Left cardiac atrium (tissue), 4 donors: ENCODE measurements at regions not wholly inside any gene's neighbourhood (a gene's known extent, or its start where the extent isn't known, plus 50 kb on each side); places are given as distances from the start of the nearest gene placed in this dataset.
A peak's percentile ranks its signal among the peaks of the same experiment; 100 is the strongest.
"Not testable (repeated sequence)": the region's sequence is repeated elsewhere in the genome, so short reads cannot be mapped to it uniquely, and the experiment has no call there.

ENCODE experiments used
- ATAC-seq, 2 donors: fragments of 200-7000 bp; cut with Tn5 transposase; one replicate each; pipeline ENCODE4 v1.9.1; 2020; ENCODE audit warnings: mild to moderate bottlenecking in 2 of 2, moderate library complexity in 2 of 2
- DNase-seq: peaks from one replicate; pipeline ENCODE4 v3.0.0-alpha.2; 2020
- intact Hi-C, 2 donors: fragments of 100-400 bp; cut with DNase I; formaldehyde crosslinking; loops; one replicate each; pipeline versions ENCODE4 v1.14.1 to v1.15.1; 2022 to 2023
- donor health status: DM: no; HTN: yes; CAD: no.
- donor health status: DM: no; HTN: yes; CAD: no; lungs with severe emphysema.
- donor health status: DM: yes; HTN: yes; CAD: no.
- donor health status: Dilated cardiomyopathy.

DNA sequence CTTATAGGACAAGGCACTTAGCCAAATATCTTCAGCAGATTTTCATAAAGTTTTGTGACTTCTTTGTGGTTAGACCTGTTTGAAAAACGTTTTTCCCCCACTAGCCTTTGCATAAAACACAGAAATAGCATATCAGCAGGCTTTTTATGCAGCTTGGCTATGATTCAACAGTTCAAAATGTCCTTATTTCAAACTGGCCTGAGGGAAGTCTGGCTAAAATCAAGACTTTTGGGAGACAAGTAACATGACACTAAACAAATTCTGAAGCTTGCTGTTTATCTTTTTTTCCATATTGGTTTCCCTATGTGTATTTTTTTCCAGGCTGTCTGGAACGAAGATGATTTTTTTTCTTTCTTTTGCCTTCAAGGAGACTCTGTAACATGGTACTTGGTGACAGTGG, 95.1 kb upstream of the L3MBTL4 start:
- ATAC-seq (no peak), DNase-seq (no peak)
- intact Hi-C loops: no loop called here

DNA sequence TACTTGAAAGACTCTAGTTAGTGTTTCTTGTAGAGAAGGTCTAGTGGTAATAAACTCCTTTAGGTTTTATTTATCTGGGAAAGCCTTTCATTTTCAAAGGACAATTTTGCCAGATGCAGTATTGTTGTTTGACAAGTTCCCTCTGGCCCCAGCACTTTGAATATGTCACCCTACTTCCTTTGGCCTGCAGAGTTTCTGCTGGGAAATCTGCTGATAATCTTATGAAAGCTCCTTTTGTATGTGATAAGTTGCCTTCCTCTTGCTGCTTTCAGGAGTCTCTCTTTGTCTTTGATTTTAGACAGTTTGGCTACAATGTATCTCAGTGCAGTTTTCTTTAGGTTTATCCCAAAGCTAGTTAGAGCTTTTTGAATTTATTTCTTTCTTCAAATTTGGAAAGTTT, 106.2 kb upstream of the L3MBTL4 start:
- no peak for ATAC-seq
- DNase-seq: no peak
- intact Hi-C loops: no loop called here

DNA sequence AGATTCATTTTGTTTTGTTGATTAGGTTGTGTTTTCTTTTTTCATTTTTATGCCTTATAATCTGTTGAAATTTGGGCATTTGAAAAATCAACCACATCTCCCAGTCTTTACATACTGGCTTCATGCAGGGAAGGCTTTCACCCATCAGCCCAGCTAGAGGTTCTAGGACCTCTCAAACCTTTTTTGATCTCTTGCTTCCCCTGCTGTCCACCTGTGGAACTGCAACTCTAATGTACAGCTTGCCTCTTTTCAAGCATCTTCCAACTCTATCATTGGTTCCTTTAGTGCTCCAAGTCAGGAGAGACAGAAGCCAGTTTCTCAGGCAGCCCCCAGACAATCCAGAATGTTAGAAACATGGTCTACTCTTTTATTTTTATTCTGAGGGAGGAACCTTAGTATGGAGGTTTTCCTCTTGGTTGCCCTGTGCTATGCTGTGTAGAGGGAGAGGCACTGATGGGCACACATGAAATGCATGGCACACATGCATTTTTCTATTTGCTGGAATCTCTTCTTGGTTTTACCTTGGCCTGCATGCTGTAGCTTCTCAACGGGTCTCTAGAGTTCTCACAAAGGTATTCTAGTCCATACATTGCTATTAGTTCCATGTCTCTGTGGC, 107.2 kb upstream of the L3MBTL4 start:
- DNase-seq (no peak), ATAC-seq (no peak)
- intact Hi-C loops: no loop called here

DNA sequence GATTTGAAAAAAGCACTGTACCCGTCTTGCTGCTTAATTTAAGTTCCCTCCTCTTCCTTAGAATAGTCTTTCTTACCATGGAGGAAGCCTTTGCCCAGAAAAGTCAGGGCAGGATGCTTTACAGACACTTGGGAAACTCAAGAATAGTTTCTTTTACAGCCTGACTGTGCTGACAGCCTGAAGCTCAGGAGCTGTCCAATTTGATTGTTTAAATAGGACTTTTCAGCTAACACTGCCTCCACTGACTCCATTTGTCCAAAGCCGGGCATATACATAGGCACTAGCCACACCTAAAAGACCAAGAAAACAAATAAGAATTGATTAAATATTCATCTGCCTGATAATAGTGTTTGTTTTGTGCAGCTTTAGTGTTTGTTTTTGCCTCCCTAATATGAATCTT, 110.9 kb upstream of the L3MBTL4 start:
- no peak for ATAC-seq
- DNase-seq: no peak
- intact Hi-C loops: no loop called here

GRCh38 chr18:6537475-6537874, 122.8 kb upstream of the L3MBTL4 start:
- DNase-seq (no peak), ATAC-seq (no peak)
- intact Hi-C loops: no loop called here

DNA sequence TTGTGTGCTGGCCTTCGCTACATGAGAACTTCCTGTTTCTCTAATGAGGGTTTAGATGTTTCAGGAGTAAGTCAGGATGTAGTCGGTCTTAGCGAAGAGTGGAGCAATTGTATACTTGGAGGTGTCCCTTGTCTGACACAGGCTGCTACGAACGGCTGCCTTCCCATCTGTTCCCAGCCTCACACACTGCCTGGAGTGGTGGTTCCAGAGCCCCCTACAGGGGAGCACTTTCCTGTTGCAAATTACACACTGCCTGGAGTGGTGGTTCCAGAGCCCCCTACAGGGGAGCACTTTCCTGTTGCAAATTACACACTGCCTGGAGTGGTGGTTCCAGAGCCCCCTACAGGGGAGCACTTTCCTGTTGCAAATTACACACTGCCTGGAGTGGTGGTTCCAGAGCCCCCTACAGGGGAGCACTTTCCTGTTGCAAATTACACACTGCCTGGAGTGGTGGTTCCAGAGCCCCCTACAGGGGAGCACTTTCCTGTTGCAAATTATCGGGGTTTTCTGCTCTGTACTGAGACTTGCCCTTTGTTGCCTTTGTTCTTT, 126.5 kb upstream of the L3MBTL4 start:
- DNase-seq, ATAC-seq, intact Hi-C loops: not testable (repeated sequence)

- intact Hi-C loops: loop anchor here (2.0 kb wide), 1 partner anchor 345 kb away; no protein-coding TSS in a partner anchor
- no peak for ATAC-seq
- DNase-seq: no peak
Observed at GRCh38 chr18:6542296-6542695, 127.6 kb upstream of the L3MBTL4 start.

- DNase-seq: no peak
- ATAC-seq: no peak
- intact Hi-C loops: loop anchor here (2.0 kb wide), 1 partner anchor 343 kb away; no protein-coding TSS in a partner anchor
Observed at GRCh38 chr18:6543330-6543908, 128.7 kb upstream of the L3MBTL4 start.

DNA sequence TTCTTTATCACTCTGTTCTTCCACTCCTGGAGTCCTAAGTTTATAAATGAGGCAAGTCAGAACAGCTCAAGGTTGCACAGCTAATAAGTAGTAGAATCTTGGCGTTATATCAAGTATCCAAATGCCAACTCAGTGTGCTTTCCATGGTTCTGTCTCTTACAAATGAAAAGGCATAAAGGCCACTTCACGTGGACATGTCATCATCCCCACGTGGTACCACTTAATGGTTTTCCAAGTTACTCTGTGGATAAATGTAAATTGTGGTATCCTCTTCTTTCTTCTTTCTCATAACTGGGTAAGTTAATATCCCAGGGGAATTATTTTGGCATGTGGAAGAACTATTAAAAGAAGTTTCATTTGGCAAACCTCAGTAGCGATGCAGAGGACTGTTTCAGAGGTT, 131.5 kb upstream of the L3MBTL4 start:
- ATAC-seq (peak in 1 of 2 donors; percentile 44), DNase-seq (no peak)
- intact Hi-C loops: no loop called here

GRCh38 chr18:6547476-6547875, 132.8 kb upstream of the L3MBTL4 start:
- no peak for ATAC-seq
- intact Hi-C loops: no loop called here
- DNase-seq: no peak

- DNase-seq (no peak), ATAC-seq (no peak)
- intact Hi-C loops: no loop called here
Observed at GRCh38 chr18:6553234-6553900, 138.7 kb upstream of the L3MBTL4 start.

- ATAC-seq (no peak), DNase-seq (no peak)
- intact Hi-C loops: no loop called here
Observed at GRCh38 chr18:6557057-6557769, 142.5 kb upstream of the L3MBTL4 start.

DNA sequence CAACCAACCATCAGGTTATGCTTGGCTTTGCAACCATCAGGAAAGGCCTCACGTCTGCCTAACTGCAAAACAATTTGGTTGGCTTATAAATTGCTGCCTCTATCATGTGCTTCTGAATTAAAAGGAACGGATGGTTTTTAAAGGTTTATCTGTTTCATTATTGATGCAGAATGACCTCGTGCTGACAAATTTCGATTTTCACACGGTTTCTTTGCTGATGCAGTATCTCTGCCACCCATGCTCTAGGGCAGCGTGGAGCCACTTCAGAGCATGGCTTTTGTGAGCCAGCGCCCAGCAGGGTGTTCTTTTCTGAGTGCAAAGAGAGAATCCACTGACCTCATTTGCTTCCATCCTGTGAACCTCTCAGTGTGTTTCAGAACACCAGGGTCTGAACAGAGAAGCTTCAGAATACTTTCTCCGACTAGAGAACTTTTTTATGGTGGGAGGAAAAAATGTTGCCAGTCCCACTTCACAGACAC, 143.1 kb upstream of the L3MBTL4 start:
- no peak for DNase-seq
- ATAC-seq: no peak
- intact Hi-C loops: no loop called here

DNA sequence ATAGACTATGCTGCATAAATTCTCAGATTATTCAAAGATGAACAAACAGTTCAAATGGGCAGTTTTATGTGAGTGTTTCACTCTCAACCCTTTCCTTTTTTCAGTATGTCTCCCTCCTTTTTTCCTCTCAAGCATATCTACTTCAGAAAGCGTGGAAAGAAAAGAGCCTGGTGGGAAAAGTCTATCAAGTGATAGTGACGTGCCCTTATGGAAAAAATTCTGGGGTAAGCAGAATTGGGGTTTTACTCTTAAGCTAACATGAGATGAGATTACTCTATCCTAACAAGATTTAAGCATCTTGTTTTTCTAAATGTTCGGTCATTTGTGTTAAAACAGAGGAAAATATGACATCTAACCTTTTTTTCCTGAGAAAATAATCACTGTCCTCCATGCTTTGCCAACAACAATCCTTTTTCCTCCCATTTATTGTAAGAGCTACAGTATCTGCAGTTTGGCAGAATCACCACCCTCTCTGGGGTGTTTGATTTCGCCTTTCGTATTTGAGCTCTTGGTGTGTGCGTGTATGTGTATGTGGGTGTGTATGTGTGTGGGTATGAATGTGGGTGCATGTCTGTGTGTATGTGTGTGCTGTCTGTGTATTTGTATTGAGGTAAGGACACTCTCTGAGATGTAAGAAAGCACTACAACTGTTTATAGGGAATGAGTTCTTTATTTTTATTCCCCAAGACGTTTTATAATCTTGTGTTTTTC, 143.9 kb upstream of the L3MBTL4 start:
- intact Hi-C loops: no loop called here
- ATAC-seq: no peak
- no peak for DNase-seq

DNA sequence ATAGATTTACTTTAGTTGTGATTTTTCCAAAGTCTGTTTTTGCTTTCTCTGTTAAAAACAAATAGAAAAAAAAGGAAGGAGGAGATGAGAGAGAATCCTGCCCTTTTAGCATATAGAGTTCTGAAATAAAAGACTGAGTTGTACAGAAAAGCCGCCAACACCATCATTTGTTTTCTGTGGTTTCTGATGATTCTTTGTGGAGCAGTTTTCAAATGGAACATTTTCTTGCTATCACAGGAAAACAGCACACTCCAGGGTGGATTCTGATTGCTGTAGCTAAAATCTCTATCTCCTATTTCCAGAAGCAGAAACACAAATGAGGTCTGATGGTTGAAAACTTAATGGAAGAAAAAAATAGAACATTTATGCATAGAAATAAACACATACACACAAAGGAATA, 144.6 kb upstream of the L3MBTL4 start:
- DNase-seq: no peak
- intact Hi-C loops: no loop called here
- no peak for ATAC-seq

DNA sequence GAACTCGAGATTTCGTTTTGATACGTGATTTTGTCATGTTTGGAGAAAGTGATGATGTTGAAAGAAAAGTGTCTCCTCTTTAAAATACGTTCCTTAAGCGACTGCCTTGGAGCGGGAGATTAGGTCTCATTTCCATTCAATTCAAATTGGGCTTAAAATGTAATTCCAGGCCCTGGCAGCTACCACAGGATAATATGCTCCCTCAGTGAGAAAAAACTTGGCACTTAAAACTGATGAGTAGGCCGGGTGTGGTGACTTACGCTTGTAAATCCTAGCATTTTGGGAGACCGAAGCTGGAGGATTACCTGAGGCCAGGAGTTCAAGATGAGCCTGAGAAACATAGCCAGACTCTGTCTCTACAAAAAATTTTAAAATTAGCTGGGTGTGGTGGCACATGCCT, 146.3 kb upstream of the L3MBTL4 start:
- intact Hi-C loops: no loop called here
- no peak for DNase-seq
- ATAC-seq: peak in 1 of 2 donors; percentile 25

- intact Hi-C loops: no loop called here
- ATAC-seq: peak; percentile 83 to 85
- peak; percentile 65 for DNase-seq
Observed at GRCh38 chr18:6561420-6561861, 146.7 kb upstream of the L3MBTL4 start.

- DNase-seq (no peak), ATAC-seq (peak in 1 of 2 donors; percentile 37)
- intact Hi-C loops: no loop called here
Observed at GRCh38 chr18:6561862-6562291, 147.2 kb upstream of the L3MBTL4 start.

- ATAC-seq (no peak), DNase-seq (no peak)
- intact Hi-C loops: no loop called here
Observed at GRCh38 chr18:6563896-6564295, 149.2 kb upstream of the L3MBTL4 start.
